GM23338 (cell line): ENCODE measurements at regions not wholly inside any gene's neighbourhood (a gene's known extent, or its start where the extent isn't known, plus 50 kb on each side); places are given as distances from the start of the nearest gene placed in this dataset.
"Not testable (repeated sequence)": the region's sequence is repeated elsewhere in the genome, so short reads cannot be mapped to it uniquely, and the experiment has no call there.

Experiments
- ATAC-seq: fragments of 200-7000 bp; cut with Tn5 transposase; 3 replicates; pipeline ENCODE4 v1.9.1; 2020
- DNase-seq: peaks from one replicate; pipeline ENCODE4 v3.0.0-alpha.2; 2015; ENCODE audit warnings: low spot score
- H2AFZ ChIP-seq: fragments of 200-600 bp; sonication (generic); 2 replicates; pipeline ENCODE4 v1.8.0; 2016; ENCODE audit warnings: antibody characterized with exemption, mild to moderate bottlenecking, moderate library complexity
- H3F3A ChIP-seq: fragments of 200-600 bp; sonication (generic); replicated peaks from 2 replicates; pipeline ENCODE4 v1.8.0; 2017; ENCODE audit warnings: antibody characterized with exemption, mixed run types, low read depth
- H3K27ac ChIP-seq: fragments of 200-600 bp; sonication (generic); 2 replicates; pipeline ENCODE4 v1.6.1; 2016; ENCODE audit warnings: low read depth
- H3K27me3 ChIP-seq: fragments of 200-600 bp; sonication (generic); 2 replicates; pipeline ENCODE4 v1.8.0; 2016; ENCODE audit warnings: mild to moderate bottlenecking, mixed run types, moderate library complexity; ENCODE audit not compliant: insufficient read depth
- H3K36me3 ChIP-seq: fragments of 200-600 bp; sonication (generic); 2 replicates; pipeline ENCODE4 v1.8.0; 2016; ENCODE audit warnings: mild to moderate bottlenecking; ENCODE audit not compliant: insufficient read depth
- H3K4me1 ChIP-seq: fragments of 200-600 bp; sonication (generic); 2 replicates; pipeline ENCODE4 v1.8.0; 2016; ENCODE audit warnings: mild to moderate bottlenecking, moderate library complexity; ENCODE audit not compliant: insufficient read depth
- H3K4me2 ChIP-seq: fragments of 200-600 bp; sonication (generic); 2 replicates; pipeline ENCODE4 v1.7.1; 2017; ENCODE audit warnings: mixed run types
- H3K4me3 ChIP-seq: fragments of 200-600 bp; sonication (generic); 2 replicates; pipeline ENCODE4 v1.6.1; 2016; ENCODE audit warnings: mixed run types
- H3K79me2 ChIP-seq: fragments of 200-600 bp; sonication (generic); replicated peaks from 2 replicates; pipeline ENCODE4 v1.8.0; 2017; ENCODE audit warnings: mild to moderate bottlenecking; ENCODE audit not compliant: insufficient read depth
- H3K9me2 ChIP-seq: fragments of 200-600 bp; sonication (generic); 2 replicates; pipeline ENCODE4 v1.8.0; 2017; ENCODE audit not compliant: insufficient read depth
- H4K20me1 ChIP-seq: fragments of 200-600 bp; sonication (generic); replicated peaks from 2 replicates; pipeline ENCODE4 v1.8.0; 2017; ENCODE audit warnings: mild to moderate bottlenecking; ENCODE audit not compliant: insufficient read depth
- H3K27ac Mint-ChIP-seq: 2 replicates; pipeline ENCODE4 v1.8.0; 2020; ENCODE audit warnings: inconsistent platforms, mild to moderate bottlenecking, moderate library complexity, mixed read lengths
- H3K27me3 Mint-ChIP-seq: 3 replicates; pipeline ENCODE4 v1.8.0; 2022; ENCODE audit warnings: low read depth, mild to moderate bottlenecking, moderate library complexity, mixed read lengths, inconsistent platforms; ENCODE audit not compliant: insufficient read depth, poor library complexity
- H3K36me3 Mint-ChIP-seq: 3 replicates; pipeline ENCODE4 v1.8.0; 2021; ENCODE audit warnings: low read depth, mild to moderate bottlenecking, inconsistent platforms, moderate library complexity, mixed read lengths
- H3K4me1 Mint-ChIP-seq: 3 replicates; pipeline ENCODE4 v1.8.0; 2020; ENCODE audit warnings: mild to moderate bottlenecking, inconsistent platforms, mixed read lengths
- H3K4me3 Mint-ChIP-seq: 3 replicates; pipeline ENCODE4 v1.8.0; 2021; ENCODE audit warnings: moderate library complexity, mild to moderate bottlenecking, inconsistent platforms, mixed read lengths
- H3K9me3 Mint-ChIP-seq: 3 replicates; pipeline ENCODE4 v1.8.0; 2020; ENCODE audit warnings: moderate library complexity, mild to moderate bottlenecking, inconsistent platforms, mixed read lengths
- CREB1 ChIP-seq: fragments of 250-450 bp; sonication (Bioruptor Pico); IDR thresholded peaks from 2 replicates; pipeline ENCODE4 v1.5.0; 2020; ENCODE audit warnings: low read depth, mild to moderate bottlenecking, moderate library complexity
- EZH2 ChIP-seq: fragments of 200-600 bp; sonication (generic); IDR thresholded peaks from one replicate; pipeline ENCODE4 v1.8.0; 2017; ENCODE audit warnings: antibody characterized with exemption, mild to moderate bottlenecking, low read depth; ENCODE audit not compliant: unreplicated experiment
- EZH2phosphoT487 ChIP-seq: fragments of 200-600 bp; sonication (generic); IDR thresholded peaks from one replicate; pipeline ENCODE4 v1.8.1; 2018; ENCODE audit warnings: antibody characterized with exemption; ENCODE audit not compliant: unreplicated experiment
- JUNB ChIP-seq: IDR thresholded peaks from one replicate; pipeline ENCODE4 v1.6.1; 2016; ENCODE audit warnings: antibody characterized with exemption; ENCODE audit not compliant: unreplicated experiment
- NANOG ChIP-seq: IDR thresholded peaks from 2 replicates; pipeline ENCODE4 v1.6.1; 2016; ENCODE audit warnings: antibody characterized with exemption, borderline replicate concordance
- POLR2AphosphoS5 ChIP-seq: IDR thresholded peaks from 2 replicates; pipeline ENCODE4 v1.6.1; 2016; ENCODE audit warnings: antibody characterized with exemption, low read depth
- REST ChIP-seq: IDR thresholded peaks from one replicate; pipeline ENCODE4 v1.6.1; 2018; ENCODE audit warnings: antibody characterized with exemption; ENCODE audit not compliant: unreplicated experiment
- STAT1 ChIP-seq: IDR thresholded peaks from one replicate; pipeline ENCODE4 v1.6.1; 2016; ENCODE audit warnings: antibody characterized with exemption; ENCODE audit not compliant: unreplicated experiment
- ZNF114 ChIP-seq: fragments of 250-450 bp; sonication (Bioruptor Pico); IDR thresholded peaks from 2 replicates; pipeline ENCODE4 v1.5.0; 2020; ENCODE audit warnings: mild to moderate bottlenecking, moderate library complexity
- ZNF462 ChIP-seq: fragments of 250-450 bp; sonication (Bioruptor Pico); IDR thresholded peaks from 2 replicates; pipeline ENCODE4 v1.5.0; 2020; ENCODE audit warnings: mild to moderate bottlenecking, moderate library complexity

- TF ChIP-seq STAT1 (no peak), EZH2phosphoT487 (no peak), NANOG (no peak)
Measured at GRCh38 chr14:44730860-44731259, 223.8 kb upstream of the FSCB start (continued).

- H3K27me3 ChIP-seq, H3K36me3 ChIP-seq, H3K4me1 ChIP-seq, H3K79me2 ChIP-seq, ATAC-seq, H2AFZ ChIP-seq, H4K20me1 ChIP-seq, H3F3A ChIP-seq, H3K4me1 Mint-ChIP-seq, H3K27ac ChIP-seq, H3K27ac Mint-ChIP-seq, H3K4me3 Mint-ChIP-seq, DNase-seq, H3K9me2 ChIP-seq, H3K4me3 ChIP-seq, H3K27me3 Mint-ChIP-seq, H3K4me2 ChIP-seq: not testable (repeated sequence)
- peaks cover 38% of the 10 kb centered on the region for H3K9me3 Mint-ChIP-seq
- H3K36me3 Mint-ChIP-seq = peaks cover 20% of the 10 kb centered on the region
Measured at GRCh38 chr14:44721395-44721794, 214.3 kb upstream of the FSCB start.

- Mint-ChIP-seq H3K4me1 (no peaks in the 10 kb centered on the region), H3K36me3 (peaks cover 20% of the 10 kb centered on the region), H3K27me3 (no peaks in the 10 kb centered on the region), H3K9me3 (peaks cover 38% of the 10 kb centered on the region), H3K27ac (no peak overlapping the region), H3K4me3 (no peak overlapping the region)
- no peaks in the 10 kb centered on the region for H3K9me2 ChIP-seq
- no peaks in the 10 kb centered on the region for H3K36me3 ChIP-seq
- no peaks in the 10 kb centered on the region for H3K27me3 ChIP-seq
- H3K4me1 ChIP-seq = no peaks in the 10 kb centered on the region
- ATAC-seq (no peak), DNase-seq (no peak)
- no peak overlapping the region for H3K4me2 ChIP-seq
- no peaks in the 10 kb centered on the region for H3F3A ChIP-seq
- H4K20me1 ChIP-seq = no peaks in the 10 kb centered on the region
- H3K27ac ChIP-seq = no peak overlapping the region
- H2AFZ ChIP-seq = no peak overlapping the region
- no peak overlapping the region for H3K4me3 ChIP-seq
- no peaks in the 10 kb centered on the region for H3K79me2 ChIP-seq
- TF ChIP-seq ZNF462 (CRISPR knock-in tag) = no peak
- TF ChIP-seq JUNB = no peak
- TF ChIP-seq EZH2 = no peak
- TF ChIP-seq ZNF114 = no peak
- TF ChIP-seq EZH2phosphoT487 = no peak
- TF ChIP-seq REST = no peak
- TF ChIP-seq NANOG = no peak
- TF ChIP-seq CREB1 = no peak
- no peak for TF ChIP-seq POLR2AphosphoS5
Measured at GRCh38 chr14:44720707-44721106, 213.6 kb upstream of the FSCB start.
